Mesodermal cell (in vitro differentiated cells): ENCODE measurements at regions not wholly inside any gene's neighbourhood (a gene's known extent, or its start where the extent isn't known, plus 50 kb on each side); places are given as distances from the start of the nearest gene placed in this dataset.
"Not testable (repeated sequence)": the region's sequence is repeated elsewhere in the genome, so short reads cannot be mapped to it uniquely, and the experiment has no call there.

Experiments used
- H3K27ac ChIP-seq: 2 replicates; pipeline ENCODE4 v1.7.0; 2013; ENCODE audit warnings: mild to moderate bottlenecking, low read depth, low read length, moderate library complexity; ENCODE audit not compliant: severe bottlenecking
- H3K36me3 ChIP-seq: 2 replicates; pipeline ENCODE4 v1.7.1; 2013; ENCODE audit warnings: mild to moderate bottlenecking, low read length, moderate library complexity; ENCODE audit not compliant: control insufficient read depth, insufficient read depth
- H3K4me1 ChIP-seq: one replicate; pipeline ENCODE4 v1.7.1; 2013; ENCODE audit warnings: mild to moderate bottlenecking, low read length; ENCODE audit not compliant: insufficient read depth, control insufficient read depth, poor library complexity, severe bottlenecking
- H3K4me3 ChIP-seq: 2 replicates; pipeline ENCODE4 v1.7.0; 2013; ENCODE audit warnings: low read length, control low read depth, mild to moderate bottlenecking; ENCODE audit not compliant: insufficient read depth, poor library complexity, severe bottlenecking; ENCODE audit errors: extremely low read depth
- H3K9me3 ChIP-seq: 2 replicates; pipeline ENCODE4 v1.7.1; 2013; ENCODE audit warnings: mild to moderate bottlenecking, low read length, moderate library complexity; ENCODE audit not compliant: control insufficient read depth
- WGBS, 2 experiments: methylation state at CpG; one replicate each; pipeline ENCODE4 v1.1.5; 2013; ENCODE audit warnings: missing lambda C conversion rate in 2 of 2; ENCODE audit not compliant: insufficient coverage in 2 of 2; 5-methylcytosine and 5-hydroxymethylcytosine counted together

DNA sequence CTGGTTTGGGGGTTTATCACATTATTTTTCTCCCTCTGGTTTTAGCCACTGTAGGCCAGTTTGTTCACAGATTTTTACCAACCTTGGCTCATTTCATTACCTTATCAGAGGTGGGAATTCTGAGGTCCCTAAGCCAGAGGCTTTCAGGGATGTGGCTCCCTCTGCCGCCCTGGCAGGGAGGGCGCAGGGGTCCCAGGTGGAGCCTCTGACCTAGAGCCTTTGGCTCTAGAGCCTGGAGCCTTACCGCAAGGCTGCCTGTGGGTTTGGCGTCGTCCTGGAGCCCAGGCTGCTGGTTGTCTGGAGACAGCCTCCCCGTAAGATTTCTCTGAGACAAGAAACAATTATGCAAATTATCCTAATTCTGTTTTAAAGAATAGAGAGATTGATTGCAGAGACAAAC, 188.0 kb downstream of the LMLN start:
- not testable (repeated sequence) for H3K4me1 ChIP-seq, H3K27ac ChIP-seq, H3K9me3 ChIP-seq

DNA sequence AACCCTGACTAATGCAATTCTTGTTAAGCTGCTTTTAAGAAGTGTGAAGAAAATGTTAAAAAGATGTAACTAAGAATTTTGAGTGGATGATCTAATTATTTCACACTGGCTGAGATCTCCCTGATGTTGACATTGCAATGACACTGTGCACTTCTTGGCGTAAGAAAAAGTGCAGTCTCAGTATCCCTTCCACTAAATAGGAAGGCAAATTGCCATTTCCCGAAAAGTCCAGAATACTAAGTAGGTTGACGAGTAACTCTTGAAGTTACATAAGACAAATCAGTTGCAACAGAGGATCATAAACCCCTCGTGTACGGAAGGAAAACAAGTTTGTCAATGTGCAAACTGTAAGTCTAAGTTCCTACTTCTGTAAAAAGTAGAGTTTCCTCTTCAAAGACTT, 189.9 kb downstream of the LMLN start:
- H3K27ac ChIP-seq, H3K9me3 ChIP-seq, H3K4me1 ChIP-seq, H3K36me3 ChIP-seq, H3K4me3 ChIP-seq: not testable (repeated sequence)
- 80 to 90% methylated on average over 2 of the region's 5 CpGs for WGBS, 2 experiments

More for the DNA sequence above, 188.0 kb downstream of the LMLN start:
- H3K36me3 ChIP-seq, H3K4me3 ChIP-seq: not testable (repeated sequence)
- 54 to 64% methylated on average over 3 to 5 of the region's 6 CpGs for WGBS, 2 experiments

DNA sequence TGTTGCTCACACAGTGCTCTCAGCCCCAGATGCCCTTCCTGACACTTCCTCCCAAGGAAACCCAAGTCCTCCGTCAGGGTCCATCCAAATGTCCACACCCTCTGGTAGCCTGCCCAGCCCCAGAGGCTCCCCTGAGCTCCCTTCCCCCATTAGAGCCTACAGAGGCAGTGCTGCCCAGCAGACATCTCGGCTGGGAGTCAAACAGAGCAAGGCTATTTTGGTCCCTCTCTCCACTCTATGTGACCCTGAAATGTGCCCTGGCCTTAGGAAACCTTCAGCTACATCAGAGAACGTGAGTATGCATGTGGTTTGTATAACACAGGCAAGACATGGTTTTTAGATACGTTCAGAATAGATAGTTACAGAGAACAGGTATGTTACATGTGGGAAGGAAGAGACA, 191.8 kb downstream of the LMLN start:
- WGBS, 2 experiments, result no CpG with 5 or more reads among the region's 4 CpGs
- H3K36me3 ChIP-seq, H3K9me3 ChIP-seq: not testable (repeated sequence)

DNA sequence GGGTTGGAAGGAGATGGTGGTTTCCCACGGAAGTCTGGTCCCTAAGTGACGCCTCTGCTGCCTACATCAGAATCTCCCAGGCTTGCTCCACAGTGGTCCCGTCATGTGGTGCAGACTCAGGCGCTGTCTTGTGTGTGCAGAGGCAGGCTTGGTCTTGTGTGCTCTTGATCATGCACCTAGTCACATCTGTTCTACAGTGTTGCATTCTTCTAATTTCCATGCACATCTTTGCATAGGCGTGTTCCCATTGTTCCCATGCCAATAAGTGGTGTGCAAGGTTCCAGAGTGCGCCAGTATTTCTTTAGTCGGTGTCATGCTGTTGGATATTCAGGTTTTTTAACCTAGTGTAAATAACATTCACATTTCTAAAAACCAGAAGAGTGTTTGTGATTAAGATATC, 195.8 kb downstream of the LMLN start:
- H3K36me3 ChIP-seq, H3K4me1 ChIP-seq, H3K27ac ChIP-seq, H3K4me3 ChIP-seq, H3K9me3 ChIP-seq: not testable (repeated sequence)
- WGBS, 2 experiments, result no CpG with 5 or more reads among the region's 7 CpGs

More for the DNA sequence above, 191.8 kb downstream of the LMLN start:
- not testable (repeated sequence) for H3K27ac ChIP-seq, H3K4me1 ChIP-seq, H3K4me3 ChIP-seq

DNA sequence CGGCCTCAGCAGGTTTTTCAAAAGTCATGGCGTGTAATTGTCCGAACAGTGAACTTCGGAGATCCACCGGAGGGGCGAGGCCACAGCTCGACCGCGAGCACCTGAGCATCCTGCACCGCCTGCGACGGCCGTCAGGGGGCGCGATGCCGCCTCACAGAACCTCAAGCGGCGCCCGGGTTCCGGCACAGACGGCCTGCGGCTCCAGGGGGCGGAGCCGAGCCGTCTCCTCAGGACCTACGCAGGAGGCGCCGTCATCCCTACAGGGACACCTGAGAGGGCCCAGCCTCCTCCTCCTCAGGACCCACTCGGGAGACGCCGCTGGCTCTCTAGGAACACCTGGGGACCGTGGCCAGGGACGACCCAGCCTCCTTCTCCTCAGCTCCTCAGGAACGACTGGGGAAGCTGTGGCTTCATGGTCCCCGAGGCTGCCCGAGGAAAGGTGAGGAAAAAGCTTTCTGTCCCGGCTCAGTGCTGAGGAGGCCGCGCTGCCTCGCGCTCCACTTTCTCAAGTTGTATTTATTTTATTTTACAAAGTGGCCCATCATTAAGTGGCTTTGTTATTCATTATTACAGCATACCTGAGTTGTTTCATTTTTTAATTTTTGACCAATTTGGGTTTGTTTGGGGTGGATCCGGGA, 197.3 kb downstream of the LMLN start:
- 80% methylated on average over 1 of the region's 42 CpGs; no CpG with 5 or more reads in 1 of the 2 experiments for WGBS, 2 experiments
- not testable (repeated sequence) for H3K4me1 ChIP-seq, H3K36me3 ChIP-seq, H3K27ac ChIP-seq, H3K9me3 ChIP-seq, H3K4me3 ChIP-seq

DNA sequence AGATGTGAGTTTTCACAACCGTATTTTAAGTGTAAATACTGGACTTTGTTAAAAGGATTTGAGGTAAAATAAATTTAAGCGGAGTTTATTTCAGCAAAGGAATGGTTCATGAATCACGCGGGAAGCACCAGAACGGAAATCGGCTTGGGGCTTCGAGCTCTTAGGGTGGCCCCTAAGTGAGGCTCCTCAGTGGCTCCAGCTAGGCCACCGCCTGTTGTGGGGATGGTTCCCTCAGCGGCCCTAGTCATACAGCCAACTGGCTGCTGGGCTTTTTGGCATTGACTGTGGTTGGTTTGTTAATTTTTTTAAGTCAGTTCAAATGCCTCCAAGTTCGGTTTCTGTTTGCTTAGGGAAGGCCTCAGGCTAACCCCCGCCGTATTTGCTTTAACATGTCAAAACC, 198.0 kb downstream of the LMLN start:
- not testable (repeated sequence) for H3K27ac ChIP-seq, H3K4me3 ChIP-seq, H3K4me1 ChIP-seq, H3K9me3 ChIP-seq, H3K36me3 ChIP-seq
- WGBS, 2 experiments, result 71% methylated on average over 1 of the region's 12 CpGs; no CpG with 5 or more reads in 1 of the 2 experiments

DNA sequence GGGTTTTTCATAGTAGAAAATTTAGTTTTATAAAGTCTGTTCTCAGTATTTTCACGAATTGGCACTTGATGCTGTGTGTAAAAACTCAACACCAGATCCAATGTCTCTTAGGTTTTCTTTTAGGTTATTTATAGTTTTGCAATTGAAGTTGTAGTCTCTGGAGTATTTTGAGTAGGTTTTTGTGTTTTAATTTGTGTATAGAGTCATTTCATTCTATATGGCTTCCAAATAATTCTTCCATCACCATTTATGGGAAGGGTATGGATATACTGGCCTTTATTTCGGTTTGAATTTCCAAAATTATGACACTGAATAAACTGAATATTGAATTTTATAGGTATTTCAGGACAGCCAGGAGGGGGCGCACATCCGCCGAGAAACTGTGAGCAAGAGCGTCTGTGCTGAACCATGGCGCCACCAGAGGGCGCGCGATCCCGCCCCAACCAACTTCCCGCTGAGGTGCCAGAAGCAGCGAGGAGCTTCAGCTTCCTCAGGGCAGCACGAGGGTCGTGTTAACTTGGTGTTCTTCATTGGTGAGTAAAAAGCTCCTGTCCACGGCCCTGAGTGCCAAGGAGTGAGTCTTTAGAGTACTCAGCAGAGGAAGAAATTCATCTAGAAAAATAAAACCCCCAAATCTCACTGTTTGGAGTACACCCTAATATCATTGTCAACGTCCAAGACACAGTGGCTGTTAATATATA, 207.5 kb downstream of the LMLN start:
- 7 to 100% methylated on average over 1 to 7 of the region's 17 CpGs for WGBS, 2 experiments
- not testable (repeated sequence) for H3K27ac ChIP-seq, H3K4me1 ChIP-seq, H3K4me3 ChIP-seq, H3K9me3 ChIP-seq, H3K36me3 ChIP-seq

DNA sequence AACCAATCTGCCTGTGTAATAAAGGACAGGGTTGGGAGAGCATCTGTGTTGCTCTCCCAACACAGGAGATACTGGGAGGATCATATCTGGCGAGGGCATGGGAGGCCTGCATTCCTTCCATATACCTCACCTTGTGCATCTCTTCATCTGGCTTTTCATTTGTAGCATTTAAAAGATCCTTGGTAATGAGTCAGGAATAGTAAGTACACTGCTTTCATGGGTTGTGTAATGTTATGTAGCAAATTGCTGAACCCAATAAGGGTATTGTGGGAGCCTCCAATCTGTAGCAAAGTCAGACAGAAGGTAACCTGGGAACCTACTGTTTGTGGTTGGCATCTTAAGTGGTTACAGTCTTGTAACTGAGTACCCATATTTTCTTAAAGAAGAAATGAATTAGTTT, 210.8 kb downstream of the LMLN start:
- peaks cover 12% of the 10 kb centered on the region for H3K9me3 ChIP-seq
- not testable (repeated sequence) for H3K36me3 ChIP-seq, H3K4me1 ChIP-seq, H3K4me3 ChIP-seq, H3K27ac ChIP-seq
- WGBS, 2 experiments, result no CpG with 5 or more reads among the region's 1 CpG

DNA sequence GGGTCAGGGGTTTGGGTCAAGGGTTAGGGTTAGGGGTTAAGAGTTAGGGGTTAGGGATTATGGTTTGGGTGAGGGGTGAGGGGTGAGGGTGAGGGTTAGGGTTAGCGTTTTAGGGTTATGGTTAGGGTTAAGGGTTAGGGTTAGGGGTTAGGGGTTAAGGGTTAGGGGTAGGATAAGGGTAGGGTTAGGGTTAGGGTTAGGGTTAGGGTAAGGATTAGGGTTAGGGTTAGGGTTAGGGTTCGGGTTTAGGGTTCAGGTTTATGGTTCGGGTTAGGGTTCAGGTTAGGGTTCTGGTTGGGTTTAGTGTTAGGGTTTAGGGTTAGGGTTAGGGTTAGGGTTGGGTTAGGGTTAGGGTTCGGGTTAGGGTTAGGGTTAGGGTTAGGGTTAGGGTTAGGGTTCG, 213.1 kb downstream of the LMLN start:
- H3K4me3 ChIP-seq, H3K27ac ChIP-seq, H3K36me3 ChIP-seq, H3K4me1 ChIP-seq: not testable (repeated sequence)
- H3K9me3 ChIP-seq, result peaks cover 12% of the 10 kb centered on the region
- 79 to 87% methylated on average over 5 of the region's 5 CpGs for WGBS, 2 experiments

DNA sequence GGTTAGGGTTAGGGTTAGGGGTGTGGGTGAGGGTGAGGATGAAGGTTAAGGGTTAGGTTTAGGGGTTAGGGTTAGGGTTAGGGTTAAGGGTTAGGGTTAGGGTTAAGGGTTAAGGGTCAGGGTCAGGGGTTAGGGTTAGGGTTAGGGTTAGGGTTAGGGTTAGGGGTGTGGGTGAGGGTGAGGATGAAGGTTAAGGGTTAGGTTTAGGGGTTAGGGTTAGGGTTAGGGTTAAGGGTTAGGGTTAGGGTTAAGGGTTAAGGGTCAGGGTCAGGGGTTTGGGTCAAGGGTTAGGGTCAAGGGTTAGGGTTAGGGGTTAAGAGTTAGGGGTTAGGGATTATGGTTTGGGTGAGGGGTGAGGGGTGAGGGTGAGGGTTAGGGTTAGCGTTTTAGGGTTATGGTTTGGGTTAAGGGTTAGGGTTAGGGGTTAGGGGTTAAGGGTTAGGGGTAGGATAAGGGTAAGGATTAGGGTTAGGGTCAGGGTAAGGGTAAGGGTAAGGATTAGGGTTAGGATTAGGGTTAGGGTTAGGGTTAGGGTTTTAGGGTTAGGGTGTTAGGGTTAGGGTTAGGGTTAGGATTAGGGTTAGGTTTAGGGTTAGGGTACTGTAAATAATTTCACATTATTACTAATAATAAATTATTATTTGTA, 214.0 kb downstream of the LMLN start:
- not testable (repeated sequence) for H3K4me1 ChIP-seq, H3K36me3 ChIP-seq, H3K27ac ChIP-seq, H3K4me3 ChIP-seq
- WGBS, 2 experiments, result 82 to 100% methylated on average over 1 of the region's 1 CpG
- H3K9me3 ChIP-seq, result peaks cover 12% of the 10 kb centered on the region
